ENCODE measurements at regions not wholly inside any gene's neighbourhood (a gene's known extent, or its start where the extent isn't known, plus 50 kb on each side); places are given as distances from the start of the nearest gene placed in this dataset.
A peak's percentile ranks its signal among the peaks of the same experiment; 100 is the strongest.

DNA sequence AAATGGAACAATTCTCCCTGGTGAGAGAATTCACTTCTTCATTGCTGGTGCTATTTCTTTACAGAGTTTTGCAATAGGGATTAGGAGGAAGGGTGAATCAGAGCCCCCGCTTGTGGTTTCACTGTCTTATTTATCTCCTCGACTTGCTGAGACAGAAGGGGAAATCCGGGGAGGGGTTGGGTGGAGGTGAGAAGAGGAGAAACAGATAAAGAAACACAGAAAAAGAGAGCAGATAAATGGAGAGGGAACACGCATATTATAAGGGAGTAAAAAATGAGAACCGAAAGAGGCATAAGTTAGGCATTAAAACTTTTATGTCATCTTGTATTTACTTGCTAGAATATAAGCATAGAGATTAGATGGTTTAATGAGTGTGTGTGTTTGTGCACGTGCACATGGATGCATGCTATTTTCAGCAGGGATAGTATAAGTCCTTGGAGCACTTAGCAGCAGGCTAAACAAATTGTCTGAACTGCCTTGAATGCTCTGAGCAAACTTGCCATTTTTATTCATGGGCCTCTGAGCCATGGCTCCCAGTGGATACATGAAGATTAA lies 105.0 kb downstream of the OLIG3 start:
- no peak for TF ChIP-seq SIX5 (IDR thresholded peaks at IDR 0.05; ENCODE audit: low read depth, low read length, severe bottlenecking)
- TF ChIP-seq, protein P1, sequence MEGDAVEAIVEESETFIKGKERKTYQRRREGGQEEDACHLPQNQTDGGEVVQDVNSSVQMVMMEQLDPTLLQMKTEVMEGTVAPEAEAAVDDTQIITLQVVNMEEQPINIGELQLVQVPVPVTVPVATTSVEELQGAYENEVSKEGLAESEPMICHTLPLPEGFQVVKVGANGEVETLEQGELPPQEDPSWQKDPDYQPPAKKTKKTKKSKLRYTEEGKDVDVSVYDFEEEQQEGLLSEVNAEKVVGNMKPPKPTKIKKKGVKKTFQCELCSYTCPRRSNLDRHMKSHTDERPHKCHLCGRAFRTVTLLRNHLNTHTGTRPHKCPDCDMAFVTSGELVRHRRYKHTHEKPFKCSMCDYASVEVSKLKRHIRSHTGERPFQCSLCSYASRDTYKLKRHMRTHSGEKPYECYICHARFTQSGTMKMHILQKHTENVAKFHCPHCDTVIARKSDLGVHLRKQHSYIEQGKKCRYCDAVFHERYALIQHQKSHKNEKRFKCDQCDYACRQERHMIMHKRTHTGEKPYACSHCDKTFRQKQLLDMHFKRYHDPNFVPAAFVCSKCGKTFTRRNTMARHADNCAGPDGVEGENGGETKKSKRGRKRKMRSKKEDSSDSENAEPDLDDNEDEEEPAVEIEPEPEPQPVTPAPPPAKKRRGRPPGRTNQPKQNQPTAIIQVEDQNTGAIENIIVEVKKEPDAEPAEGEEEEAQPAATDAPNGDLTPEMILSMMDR (IDR thresholded peaks at IDR 0.05 in 2 of 3, conservative IDR thresholded peaks at IDR 0.05 in 1 of 3; ENCODE audit: control insufficient read depth in 2 of 3, extremely low read depth in 1 of 3, insufficient read depth in 1 of 3, low read depth in 3 of 3, low read length in 3 of 3): peak in 1 of 3 experiments; percentile 9; a peak in 1 of 6 replicates
- no peak for TF ChIP-seq POLR2AphosphoS5 (IDR thresholded peaks at IDR 0.05; ENCODE audit: low read length)
- TF ChIP-seq HDGF (IDR thresholded peaks at IDR 0.05): no peak
- no peak for TF ChIP-seq ZSCAN29 (IDR thresholded peaks at IDR 0.05)
- TF ChIP-seq POLR2A (IDR thresholded peaks at IDR 0.05; ENCODE audit: low read depth, low read length): no peak
- peak; percentile 40; the same call in 1 of the 2 replicates for TF ChIP-seq CHD2 (IDR thresholded peaks at IDR 0.05; ENCODE audit: borderline replicate concordance, low read depth, low read length)
- TF ChIP-seq HDAC6 (IDR thresholded peaks at IDR 0.05; ENCODE audit: unreplicated experiment): no peak
- no peak for TF ChIP-seq KDM1A (IDR thresholded peaks at IDR 0.05; ENCODE audit: borderline replicate concordance)

Data from GM12878 (cell line).